ENCODE measurements at regions not wholly inside any gene's neighbourhood (a gene's known extent, or its start where the extent isn't known, plus 50 kb on each side); places are given as distances from the start of the nearest gene placed in this dataset.

GRCh38 chrX:99761731-99762130 is 648.3 kb downstream of the PCDH19 start:
- TF ChIP-seq CTCF (IDR thresholded peaks at IDR 0.05) (no peak), POLR2A (IDR thresholded peaks at IDR 0.05) (no peak)
